WERI-Rb-1 (cell line): ENCODE measurements at regions not wholly inside any gene's neighbourhood (a gene's known extent, or its start where the extent isn't known, plus 50 kb on each side); places are given as distances from the start of the nearest gene placed in this dataset.

Source experiments
- DNase-seq: peaks from one replicate; pipeline ENCODE4 v3.0.0-alpha.2; 2020
- H3K27ac ChIP-seq: fragments of 250-450 bp; sonication (Bioruptor Pico); 2 replicates; pipeline ENCODE4 v1.5.1; 2020; ENCODE audit warnings: mild to moderate bottlenecking, moderate library complexity
- H3K27me3 ChIP-seq: fragments of 250-450 bp; sonication (Bioruptor Pico); 2 replicates; pipeline ENCODE4 v1.5.1; 2021; ENCODE audit warnings: mild to moderate bottlenecking, low read depth, moderate library complexity; ENCODE audit not compliant: insufficient read depth, severe bottlenecking
- H3K36me3 ChIP-seq: fragments of 250-450 bp; sonication (Bioruptor Pico); 2 replicates; pipeline ENCODE4 v1.5.1; 2020; ENCODE audit warnings: mild to moderate bottlenecking, moderate library complexity
- H3K4me3 ChIP-seq: 2 replicates; pipeline ENCODE4 v1.5.1; 2011; ENCODE audit warnings: low read depth, mild to moderate bottlenecking, control low read depth, low read length
- H3K9me3 ChIP-seq: fragments of 250-450 bp; sonication (Bioruptor Pico); 2 replicates; pipeline ENCODE4 v1.5.1; 2021; ENCODE audit warnings: mild to moderate bottlenecking, moderate library complexity; ENCODE audit not compliant: severe bottlenecking
- CTCF ChIP-seq: IDR thresholded peaks from 2 replicates; pipeline ENCODE4 v1.5.1; 2011; ENCODE audit warnings: low read depth, mild to moderate bottlenecking, control low read depth, inconsistent platforms, low read length

- Histone ChIP-seq H3K4me3 (no peak overlapping the region), H3K9me3 (no peaks in the 10 kb centered on the region), H3K36me3 (no peaks in the 10 kb centered on the region), H3K27me3 (no peaks in the 10 kb centered on the region), H3K27ac (no peak overlapping the region)
- DNase-seq: no peak
- TF ChIP-seq CTCF: no peak
Measured at GRCh38 chrX:42021058-42021457, 97.7 kb upstream of the CASK start.

- no peak overlapping the region for H3K4me3 ChIP-seq
- H3K27ac ChIP-seq: no peak overlapping the region
- no peak for DNase-seq
- no peaks in the 10 kb centered on the region for H3K9me3 ChIP-seq
- no peaks in the 10 kb centered on the region for H3K36me3 ChIP-seq
- H3K27me3 ChIP-seq: no peaks in the 10 kb centered on the region
- TF ChIP-seq CTCF: no peak
Measured at GRCh38 chrX:42020225-42020624, 96.9 kb upstream of the CASK start.

- no peak overlapping the region for H3K4me3 ChIP-seq
- no peaks in the 10 kb centered on the region for H3K27me3 ChIP-seq
- no peak for TF ChIP-seq CTCF
- no peaks in the 10 kb centered on the region for H3K36me3 ChIP-seq
- no peak for DNase-seq
- no peaks in the 10 kb centered on the region for H3K9me3 ChIP-seq
- H3K27ac ChIP-seq: no peak overlapping the region
Measured at GRCh38 chrX:42017971-42018370, 94.6 kb upstream of the CASK start.

- Histone ChIP-seq H3K36me3 (no peaks in the 10 kb centered on the region), H3K27me3 (peaks cover 5% of the 10 kb centered on the region), H3K9me3 (no peaks in the 10 kb centered on the region), H3K4me3 (no peak overlapping the region), H3K27ac (no peak overlapping the region)
- DNase-seq: no peak
- no peak for TF ChIP-seq CTCF
Measured at GRCh38 chrX:42000836-42001235, 77.5 kb upstream of the CASK start.

- Histone ChIP-seq H3K4me3 (no peak overlapping the region), H3K27me3 (no peaks in the 10 kb centered on the region), H3K27ac (no peak overlapping the region), H3K9me3 (no peaks in the 10 kb centered on the region), H3K36me3 (no peaks in the 10 kb centered on the region)
- TF ChIP-seq CTCF: no peak
- DNase-seq: no peak
Measured at GRCh38 chrX:41984628-41985027, 61.3 kb upstream of the CASK start.

- H3K27me3 ChIP-seq: no peaks in the 10 kb centered on the region
- no peak overlapping the region for H3K27ac ChIP-seq
- no peaks in the 10 kb centered on the region for H3K36me3 ChIP-seq
- H3K9me3 ChIP-seq: no peaks in the 10 kb centered on the region
- TF ChIP-seq CTCF: no peak
- DNase-seq: no peak
- no peak overlapping the region for H3K4me3 ChIP-seq
Measured at GRCh38 chrX:41982953-41983352, 59.6 kb upstream of the CASK start.
